IMR-90 (cell line): ENCODE measurements at regions not wholly inside any gene's neighbourhood (a gene's known extent, or its start where the extent isn't known, plus 50 kb on each side); places are given as distances from the start of the nearest gene placed in this dataset.

Experiments
- ATAC-seq: fragments of 200-7000 bp; cut with Tn5 transposase; 2 replicates; pipeline ENCODE4 v1.9.1; 2020; ENCODE audit warnings: low read depth, mild to moderate bottlenecking, moderate library complexity
- BruUV-seq: library from RNA; stranded (reverse); fragments of 400-500 nt; replicated peaks from 2 replicates; lab custom pipeline; 2021; lab: Mats Ljungman, UMichigan
- CTCF ChIA-PET: fragments of 300-600 bp; formaldehyde crosslinking; extraction: SDS; loops from one replicate; lab custom pipeline; 2021; ENCODE audit warnings: antibody characterized with exemption; lab: Yijun Ruan, JAX
- POLR2A ChIA-PET: fragments of 300-600 bp; sonication (Branson Sonifier 250); formaldehyde crosslinking; loops from one replicate; lab custom pipeline; 2022; ENCODE audit warnings: antibody characterized with exemption; ENCODE audit not compliant: unreplicated experiment; lab: Charles Lee
- DNase-seq: peaks from one replicate; pipeline ENCODE4 v3.0.0; 2013
- H2AFZ ChIP-seq: replicated peaks from 2 replicates; pipeline ENCODE3; 2013; ENCODE audit warnings: low read length, mild to moderate bottlenecking; ENCODE audit not compliant: poor library complexity
- H2AK5ac ChIP-seq: 2 replicates; pipeline ENCODE4 v1.6.1; 2013; ENCODE audit warnings: low read depth, low read length, inconsistent platforms
- H2AK9ac ChIP-seq: replicated peaks from 2 replicates; pipeline ENCODE3; 2013; ENCODE audit warnings: mild to moderate bottlenecking, low read depth, low read length, moderate library complexity; ENCODE audit not compliant: poor library complexity
- H2BK120ac ChIP-seq: 2 replicates; pipeline ENCODE4 v1.6.1; 2013; ENCODE audit warnings: low read depth, low read length, inconsistent platforms
- H2BK15ac ChIP-seq: 3 replicates; pipeline ENCODE4 v1.6.1; 2013; ENCODE audit warnings: low read depth, low read length, inconsistent platforms
- H2BK20ac ChIP-seq: 2 replicates; pipeline ENCODE4 v1.6.1; 2013; ENCODE audit warnings: low read depth, mild to moderate bottlenecking, inconsistent platforms, low read length, moderate library complexity
- H2BK5ac ChIP-seq: 2 replicates; pipeline ENCODE4 v1.6.1; 2013; ENCODE audit warnings: mild to moderate bottlenecking, low read depth, low read length, inconsistent platforms; ENCODE audit not compliant: poor library complexity, severe bottlenecking
- H3K14ac ChIP-seq: replicated peaks from 2 replicates; pipeline ENCODE4 v1.6.1; 2013; ENCODE audit warnings: low read depth, low read length, inconsistent platforms
- H3K18ac ChIP-seq: 2 replicates; pipeline ENCODE4 v1.6.1; 2013; ENCODE audit warnings: low read depth, low read length, control low read depth
- H3K23ac ChIP-seq: 2 replicates; pipeline ENCODE4 v1.6.1; 2013; ENCODE audit warnings: low read depth, low read length, inconsistent platforms
- H3K27ac ChIP-seq: 2 replicates; pipeline ENCODE4 v1.5.1; 2013; ENCODE audit warnings: mild to moderate bottlenecking, control low read depth, low read length; ENCODE audit not compliant: insufficient read depth
- H3K27me3 ChIP-seq: 2 replicates; pipeline ENCODE4 v1.6.1; 2013; ENCODE audit warnings: low read length; ENCODE audit not compliant: control insufficient read depth, insufficient read depth
- H3K36me3 ChIP-seq: 2 replicates; pipeline ENCODE4 v1.6.1; 2013; ENCODE audit warnings: low read length, mixed read lengths; ENCODE audit not compliant: control insufficient read depth, insufficient read depth
- H3K4ac ChIP-seq: 2 replicates; pipeline ENCODE4 v1.6.1; 2013; ENCODE audit warnings: low read depth, low read length, inconsistent platforms
- H3K4me1 ChIP-seq: 2 replicates; pipeline ENCODE4 v1.6.1; 2013; ENCODE audit warnings: low read length, mixed read lengths; ENCODE audit not compliant: control insufficient read depth, insufficient read depth
- H3K4me2 ChIP-seq: 2 replicates; pipeline ENCODE4 v1.6.1; 2013; ENCODE audit warnings: low read depth, mild to moderate bottlenecking, control low read depth, low read length, moderate library complexity
- H3K4me3 ChIP-seq: 2 replicates; pipeline ENCODE4 v1.5.1; 2013; ENCODE audit warnings: low read depth, mild to moderate bottlenecking, control low read depth, low read length, moderate library complexity; ENCODE audit not compliant: insufficient read depth
- H3K56ac ChIP-seq: 2 replicates; pipeline ENCODE4 v1.6.1; 2013; ENCODE audit warnings: low read length, inconsistent platforms; ENCODE audit not compliant: insufficient read depth; ENCODE audit errors: extremely low read depth
- H3K79me1 ChIP-seq, 2 experiments: 2 replicates each; pipeline ENCODE4 v1.6.1; 2013; ENCODE audit warnings: low read length in 2 of 2, inconsistent platforms in 1 of 2, low read depth in 1 of 2
- H3K9ac ChIP-seq: 2 replicates; pipeline ENCODE4 v1.6.1; 2013; ENCODE audit warnings: low read depth, low read length, control low read depth
- H3K9me1 ChIP-seq: 2 replicates; pipeline ENCODE4 v1.6.1; 2013; ENCODE audit warnings: low read length, inconsistent platforms; ENCODE audit not compliant: insufficient read depth
- H3K9me3 ChIP-seq: 2 replicates; pipeline ENCODE4 v1.6.1; 2013; ENCODE audit warnings: low read length; ENCODE audit not compliant: control insufficient read depth, insufficient read depth
- H4K20me1 ChIP-seq: 2 replicates; pipeline ENCODE4 v1.6.1; 2013; ENCODE audit warnings: low read length, inconsistent platforms; ENCODE audit not compliant: insufficient read depth
- H4K5ac ChIP-seq: 2 replicates; pipeline ENCODE4 v1.6.1; 2013; ENCODE audit warnings: mild to moderate bottlenecking, low read depth, low read length, control low read depth
- H4K8ac ChIP-seq, 2 experiments: 2 replicates each; pipeline ENCODE4 v1.6.1; 2013; ENCODE audit warnings: low read depth in 2 of 2, low read length in 2 of 2, control low read depth in 1 of 2, inconsistent platforms in 1 of 2
- H4K91ac ChIP-seq: 2 replicates; pipeline ENCODE4 v1.6.1; 2013; ENCODE audit warnings: low read depth, low read length, inconsistent platforms; ENCODE audit not compliant: insufficient read depth
- BHLHE40 ChIP-seq: fragments of 150-350 bp; IDR thresholded peaks from 2 replicates; pipeline ENCODE4 v1.6.1; 2016; ENCODE audit warnings: mild to moderate bottlenecking, low read depth, low read length
- CEBPB ChIP-seq: IDR thresholded peaks from 2 replicates; pipeline ENCODE4 v1.6.1; 2012; ENCODE audit warnings: low read depth, low read length, improper control_type of control experiment
- FOS ChIP-seq: fragments of 150-350 bp; IDR thresholded peaks from 2 replicates; pipeline ENCODE4 v1.6.1; 2016; ENCODE audit warnings: low read depth, low read length
- MXI1 ChIP-seq: IDR thresholded peaks from 2 replicates; pipeline ENCODE4 v1.6.1; 2012; ENCODE audit warnings: low read depth, mild to moderate bottlenecking, low read length, moderate library complexity, borderline replicate concordance
- POLR2A ChIP-seq: IDR thresholded peaks from 2 replicates; pipeline ENCODE4 v1.6.1; 2012; ENCODE audit warnings: mild to moderate bottlenecking, low read depth, low read length
- SMC3 ChIP-seq: fragments of 150-350 bp; IDR thresholded peaks from 2 replicates; pipeline ENCODE4 v1.6.1; 2016; ENCODE audit warnings: low read depth, mild to moderate bottlenecking, antibody characterized with exemption, low read length, moderate library complexity
- USF2 ChIP-seq: fragments of 150-350 bp; IDR thresholded peaks from 2 replicates; pipeline ENCODE4 v1.6.1; 2017; ENCODE audit warnings: mild to moderate bottlenecking, antibody characterized with exemption, low read length, low read depth
- WGBS, 2 experiments: methylation state at CpG; one replicate each; pipeline versions ENCODE4 v1.1.5 to v1.1.7; 2013; ENCODE audit warnings: missing lambda C conversion rate in 2 of 2; ENCODE audit not compliant: insufficient read length in 1 of 2; ENCODE audit errors: extremely low coverage in 2 of 2; 5-methylcytosine and 5-hydroxymethylcytosine counted together
- dilution Hi-C: fragments of 300-500 bp; cut with HindIII; formaldehyde crosslinking; loops from one replicate; pipeline ENCODE4 v1.14.3; 2018; ENCODE audit warnings: low sequenced_read_pairs; ENCODE audit not compliant: unreplicated experiment
- in situ Hi-C: fragments of 300-500 bp; cut with MboI; formaldehyde crosslinking; loops from 3 replicates; pipeline ENCODE4 v1.14.3; 2019; ENCODE audit warnings: low sequenced_read_pairs, inconsistent platforms, mixed read lengths
- intact Hi-C: fragments of 100-400 bp; cut with micrococcal nuclease; formaldehyde crosslinking; loops from 2 replicates; pipeline ENCODE4 v1.10.0; 2022

- H3K18ac ChIP-seq: peak overlapping the region; percentile 85
- intact Hi-C loops (loop anchor here (2.0 to 10.0 kb wide), 4 partner anchors 326 to 634 kb away; partner anchors contain the start of gene SULF2), dilution Hi-C loops (no loop called here), in situ Hi-C loops (loop anchor here (10.0 to 25.0 kb wide), 2 partner anchors 611 to 616 kb away; partner anchors contain the start of gene ARFGEF2)
- peak overlapping the region; percentile 13 to 62; a peak in 3 of 4 replicates for H4K8ac ChIP-seq
- peaks cover 14% of the 10 kb centered on the region for H3K4me1 ChIP-seq
- H2BK120ac ChIP-seq: peak overlapping the region; percentile 86
- H2AFZ ChIP-seq: peak overlapping the region; percentile 16
- H2BK5ac ChIP-seq: peak overlapping the region; percentile 53
- H3K23ac ChIP-seq: peak overlapping the region; percentile 50; the same call in 1 of the 2 replicates
- ChIA-PET POLR2A (interaction anchor here (0.7 kb wide), 1 partner anchor 18 kb away, joined by 3 read pairs; no protein-coding TSS in a partner anchor), CTCF (interaction anchor here (0.9 to 1.9 kb wide), 7 partner anchors 10 to 634 kb away, joined by 3 to 7 read pairs (median 5); no protein-coding TSS in a partner anchor)
- H3K4me3 ChIP-seq: no peak overlapping the region
- 20% methylated on average over 3 of the region's 6 CpGs; no CpG with 5 or more reads in 1 of the 2 experiments for WGBS, 2 experiments
- peak overlapping the region; percentile 32; the same call in 1 of the 2 replicates for H3K14ac ChIP-seq
- H2BK20ac ChIP-seq: peak overlapping the region; percentile 91
- H4K91ac ChIP-seq: peak overlapping the region; percentile 88
- ATAC-seq: peak; percentile 33
- H2BK15ac ChIP-seq: 0 out of 3 replicates have a peak overlapping the region, but pooled peaks have one; percentile 12
- no peaks in the 10 kb centered on the region for H3K27me3 ChIP-seq
- no TSS peak for BruUV-seq
- no peaks in the 10 kb centered on the region for H3K79me1 ChIP-seq
- H3K9me3 ChIP-seq: 0 out of 2 replicates have a peak, but pooled peaks cover 3% of the 10 kb centered on the region
- H3K56ac ChIP-seq: peak overlapping the region; percentile 65; the same call in 1 of the 2 replicates
- no peak for TF ChIP-seq CEBPB
- no peak for TF ChIP-seq MXI1
- TF ChIP-seq USF2: peak; percentile 65
- no peak for TF ChIP-seq FOS
- TF ChIP-seq SMC3: no peak
- TF ChIP-seq BHLHE40: peak; percentile 43; the same call in 1 of the 2 replicates
- TF ChIP-seq POLR2A: no peak
- no peak overlapping the region for H2AK9ac ChIP-seq
- DNase-seq: peak; percentile 76
- H3K4me2 ChIP-seq: peak overlapping the region; percentile 15; the same call in 1 of the 2 replicates
- H4K5ac ChIP-seq: peak overlapping the region; percentile 33
- H3K9me1 ChIP-seq: peaks cover 18% of the 10 kb centered on the region; the same call in 1 of the 2 replicates
- no peak overlapping the region for H3K9ac ChIP-seq
- peak overlapping the region; percentile 52; the same call in 1 of the 2 replicates for H3K27ac ChIP-seq
- H3K4ac ChIP-seq: peak overlapping the region; percentile 80
- H2AK5ac ChIP-seq: peak overlapping the region; percentile 5; the same call in 1 of the 2 replicates
- no peaks in the 10 kb centered on the region for H3K36me3 ChIP-seq
- no peaks in the 10 kb centered on the region for H4K20me1 ChIP-seq
Measured at GRCh38 chr20:48295966-48296421, 510.7 kb upstream of the SULF2 start.
